ENCODE measurements at regions not wholly inside any gene's neighbourhood (a gene's known extent, or its start where the extent isn't known, plus 50 kb on each side); places are given as distances from the start of the nearest gene placed in this dataset.

GRCh38 chr1:17995480-17995879, 112.1 kb upstream of the IGSF21 start:
- BruUV-seq (replicated peaks) = no TSS peak
- H3K27me3 ChIP-seq (replicated peaks; ENCODE audit: insufficient read depth, low read depth, low read length, poor library complexity) = peaks cover 12% of the 10 kb centered on the region
- H3K4me3 ChIP-seq (ENCODE audit: low read depth, low read length, poor library complexity, severe bottlenecking) = no peak overlapping the region
- ChIA-PET POLR2A (ENCODE audit: low non-redundant PET) (no interaction called here), CTCF (no interaction called here)
- intact Hi-C loops (cut with micrococcal nuclease; ENCODE audit: unreplicated experiment) = no loop called here
- no peak overlapping the region for H3K27ac ChIP-seq (ENCODE audit: low read depth, low read length, poor library complexity, severe bottlenecking)
- no peaks in the 10 kb centered on the region for H3K4me1 ChIP-seq (ENCODE audit: insufficient read depth, low read length, poor library complexity, severe bottlenecking)
- no peaks in the 10 kb centered on the region for H3K36me3 ChIP-seq (ENCODE audit: insufficient read depth, low read length, poor library complexity, severe bottlenecking)
- no peaks in the 10 kb centered on the region for H3K9me3 ChIP-seq (ENCODE audit: low read depth, low read length, poor library complexity, severe bottlenecking)
- DNase-seq (ENCODE audit: low spot score) = no peak
- no peak for TF ChIP-seq EZH2 (IDR thresholded peaks at IDR 0.05; ENCODE audit: borderline replicate concordance, low read depth, low read length, poor library complexity, severe bottlenecking)
- TF ChIP-seq CTCF (conservative IDR thresholded peaks at IDR 0.05; ENCODE audit: low read depth, low read length) = no peak

- POLR2A ChIA-PET (ENCODE audit: low non-redundant PET) = no interaction called here
- Histone ChIP-seq H3K9me3 (ENCODE audit: low read depth, low read length, poor library complexity, severe bottlenecking) (no peaks in the 10 kb centered on the region), H3K4me3 (ENCODE audit: low read depth, low read length, poor library complexity, severe bottlenecking) (no peak overlapping the region), H3K27me3 (replicated peaks; ENCODE audit: insufficient read depth, low read depth, low read length, poor library complexity) (peaks cover 24% of the 10 kb centered on the region), H3K27ac (ENCODE audit: low read depth, low read length, poor library complexity, severe bottlenecking) (no peak overlapping the region), H3K4me1 (ENCODE audit: insufficient read depth, low read length, poor library complexity, severe bottlenecking) (no peaks in the 10 kb centered on the region), H3K36me3 (ENCODE audit: insufficient read depth, low read length, poor library complexity, severe bottlenecking) (no peaks in the 10 kb centered on the region)
- no TSS peak for BruUV-seq (replicated peaks)
- peak; percentile 55 for TF ChIP-seq CTCF (conservative IDR thresholded peaks at IDR 0.05; ENCODE audit: low read depth, low read length)
- TF ChIP-seq EZH2 (IDR thresholded peaks at IDR 0.05; ENCODE audit: borderline replicate concordance, low read depth, low read length, poor library complexity, severe bottlenecking) = no peak
- intact Hi-C loops (cut with micrococcal nuclease; ENCODE audit: unreplicated experiment) = no loop called here
- CTCF ChIA-PET = no interaction called here
- DNase-seq (ENCODE audit: low spot score) = peak; percentile 29
Observed at GRCh38 chr1:17998889-17999288, 108.7 kb upstream of the IGSF21 start.

GRCh38 chr1:17999884-18000283, 107.7 kb upstream of the IGSF21 start:
- DNase-seq (ENCODE audit: low spot score) = no peak
- Histone ChIP-seq H3K27ac (ENCODE audit: low read depth, low read length, poor library complexity, severe bottlenecking) (no peak overlapping the region), H3K27me3 (replicated peaks; ENCODE audit: insufficient read depth, low read depth, low read length, poor library complexity) (peaks cover 33% of the 10 kb centered on the region), H3K4me3 (ENCODE audit: low read depth, low read length, poor library complexity, severe bottlenecking) (no peak overlapping the region), H3K4me1 (ENCODE audit: insufficient read depth, low read length, poor library complexity, severe bottlenecking) (no peaks in the 10 kb centered on the region), H3K9me3 (ENCODE audit: low read depth, low read length, poor library complexity, severe bottlenecking) (no peaks in the 10 kb centered on the region), H3K36me3 (ENCODE audit: insufficient read depth, low read length, poor library complexity, severe bottlenecking) (no peaks in the 10 kb centered on the region)
- POLR2A ChIA-PET (ENCODE audit: low non-redundant PET) = no interaction called here
- intact Hi-C loops (cut with micrococcal nuclease; ENCODE audit: unreplicated experiment) = no loop called here
- TF ChIP-seq EZH2 (IDR thresholded peaks at IDR 0.05; ENCODE audit: borderline replicate concordance, low read depth, low read length, poor library complexity, severe bottlenecking) (no peak), CTCF (conservative IDR thresholded peaks at IDR 0.05; ENCODE audit: low read depth, low read length) (no peak)
- no TSS peak for BruUV-seq (replicated peaks)
- CTCF ChIA-PET = no interaction called here
